ENCODE measurements at regions not wholly inside any gene's neighbourhood (a gene's known extent, or its start where the extent isn't known, plus 50 kb on each side); places are given as distances from the start of the nearest gene placed in this dataset.
"Not testable (repeated sequence)": the region's sequence is repeated elsewhere in the genome, so short reads cannot be mapped to it uniquely, and the experiment has no call there.

DNA sequence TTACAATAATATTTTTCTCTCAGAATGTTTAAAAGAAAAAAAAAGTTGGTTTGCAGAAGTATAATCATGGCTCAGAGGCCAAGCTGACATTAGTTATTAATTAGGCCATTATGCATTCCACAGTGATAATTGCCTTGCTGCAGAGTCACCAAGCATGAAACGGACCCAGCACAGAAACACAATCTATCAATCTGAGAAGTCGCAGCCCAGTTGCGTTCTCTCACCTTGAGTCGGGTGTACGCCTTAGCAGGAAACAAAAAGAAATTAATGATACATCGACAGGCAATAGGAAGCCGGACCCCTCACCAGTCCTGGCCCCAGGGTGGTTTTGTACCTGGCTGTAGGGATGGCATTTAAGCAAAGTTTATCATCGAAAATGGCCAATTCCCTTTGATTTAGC, 129.7 kb downstream of the PHETA1 start:
- H3K4me3 Mint-ChIP-seq (ENCODE audit: low read depth): no peak overlapping the region
- intact Hi-C loops (cut with micrococcal nuclease): no loop called here
- H3K27me3 Mint-ChIP-seq (ENCODE audit: low read depth): peaks cover 1% of the 10 kb centered on the region
- H3K9me3 Mint-ChIP-seq: no peaks in the 10 kb centered on the region
- H3K4me1 Mint-ChIP-seq (ENCODE audit: low read depth): no peaks in the 10 kb centered on the region
- no peak for DNase-seq (ENCODE audit: low spot score)
- no peak overlapping the region for H3K27ac Mint-ChIP-seq
- H3K36me3 Mint-ChIP-seq (ENCODE audit: low read depth): no peaks in the 10 kb centered on the region

DNA sequence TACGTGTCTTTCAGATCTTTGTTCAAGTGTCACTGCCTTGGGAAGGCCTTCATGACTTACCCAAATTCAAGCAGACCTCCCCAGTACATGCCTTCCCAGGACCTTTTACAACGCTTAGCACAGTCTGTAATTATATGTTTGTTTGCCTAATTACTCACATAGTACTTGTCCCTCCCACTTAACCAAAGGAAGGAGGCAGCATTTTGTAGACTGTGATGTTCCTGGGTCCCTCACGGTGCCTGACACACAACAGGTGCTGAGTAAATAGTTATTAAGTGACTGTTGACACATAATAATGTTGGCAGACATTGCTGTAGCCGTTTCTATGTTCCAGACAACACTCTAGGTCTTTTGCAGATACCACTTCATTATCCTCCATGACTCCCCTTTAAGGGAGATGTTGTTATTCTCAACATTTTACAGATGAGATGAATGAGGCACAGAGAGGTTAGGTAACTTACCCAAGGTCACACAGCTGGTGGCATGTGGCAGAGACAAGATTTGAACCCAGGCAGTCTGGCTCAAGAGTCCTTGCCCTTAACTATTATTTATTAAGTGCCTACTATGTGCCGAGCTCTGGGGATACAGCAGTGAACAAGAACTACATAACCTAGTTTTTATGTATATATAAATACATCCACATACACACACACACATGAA, 130.7 kb downstream of the PHETA1 start:
- Mint-ChIP-seq H3K27ac (no peak overlapping the region), H3K27me3 (ENCODE audit: low read depth) (peaks cover 1% of the 10 kb centered on the region), H3K4me1 (ENCODE audit: low read depth) (no peaks in the 10 kb centered on the region), H3K4me3 (ENCODE audit: low read depth) (no peak overlapping the region), H3K9me3 (no peaks in the 10 kb centered on the region), H3K36me3 (ENCODE audit: low read depth) (no peaks in the 10 kb centered on the region)
- intact Hi-C loops (cut with micrococcal nuclease): no loop called here
- DNase-seq (ENCODE audit: low spot score): no peak

DNA sequence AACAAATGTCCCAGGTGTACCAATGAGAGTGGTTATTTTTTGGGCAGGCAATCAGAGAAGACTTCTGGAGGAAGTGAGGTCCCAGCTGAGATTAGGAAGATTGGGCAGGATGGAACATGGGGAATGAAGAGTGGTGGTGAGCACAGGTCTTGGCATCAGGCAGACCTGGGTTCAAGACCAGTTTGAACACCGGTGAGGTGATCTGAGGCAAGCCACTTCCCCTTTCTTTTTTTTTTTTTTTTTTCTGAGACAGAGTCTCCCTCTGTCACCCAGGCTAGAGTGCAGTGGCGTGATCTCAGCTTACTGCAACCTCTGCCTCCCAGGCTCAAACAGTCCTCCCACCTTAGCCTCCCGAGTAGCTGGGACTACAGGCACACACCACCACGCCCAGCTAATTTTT, 134.4 kb downstream of the PHETA1 start:
- DNase-seq (ENCODE audit: low spot score); H3K4me1 Mint-ChIP-seq (ENCODE audit: low read depth); H3K27ac Mint-ChIP-seq; H3K36me3 Mint-ChIP-seq (ENCODE audit: low read depth); H3K4me3 Mint-ChIP-seq (ENCODE audit: low read depth); intact Hi-C loops (cut with micrococcal nuclease); H3K9me3 Mint-ChIP-seq; H3K27me3 Mint-ChIP-seq (ENCODE audit: low read depth): not testable (repeated sequence)

DNA sequence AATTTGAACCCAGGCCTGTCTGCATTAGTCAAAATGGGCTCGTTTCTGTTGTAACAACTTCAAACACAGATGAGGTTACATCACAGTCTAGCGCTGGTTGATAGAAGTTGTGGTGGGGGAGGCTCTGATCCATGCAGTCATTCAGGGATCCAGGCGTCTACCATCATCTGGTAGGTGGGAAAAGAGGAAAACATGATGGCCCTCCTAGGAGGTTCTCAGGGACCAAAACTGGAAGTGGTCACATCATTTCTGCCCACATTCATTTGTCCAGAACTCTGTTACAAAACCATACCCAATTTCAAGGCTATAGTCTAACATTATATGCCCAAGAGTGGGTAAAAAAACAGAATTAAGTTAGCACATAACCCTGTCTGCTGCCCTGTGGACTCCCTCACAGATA, 135.1 kb downstream of the PHETA1 start:
- Mint-ChIP-seq H3K36me3 (ENCODE audit: low read depth) (no peaks in the 10 kb centered on the region), H3K4me3 (ENCODE audit: low read depth) (no peak overlapping the region), H3K4me1 (ENCODE audit: low read depth) (no peaks in the 10 kb centered on the region), H3K9me3 (no peaks in the 10 kb centered on the region), H3K27ac (no peak overlapping the region), H3K27me3 (ENCODE audit: low read depth) (no peaks in the 10 kb centered on the region)
- intact Hi-C loops (cut with micrococcal nuclease): no loop called here
- DNase-seq (ENCODE audit: low spot score): no peak

DNA sequence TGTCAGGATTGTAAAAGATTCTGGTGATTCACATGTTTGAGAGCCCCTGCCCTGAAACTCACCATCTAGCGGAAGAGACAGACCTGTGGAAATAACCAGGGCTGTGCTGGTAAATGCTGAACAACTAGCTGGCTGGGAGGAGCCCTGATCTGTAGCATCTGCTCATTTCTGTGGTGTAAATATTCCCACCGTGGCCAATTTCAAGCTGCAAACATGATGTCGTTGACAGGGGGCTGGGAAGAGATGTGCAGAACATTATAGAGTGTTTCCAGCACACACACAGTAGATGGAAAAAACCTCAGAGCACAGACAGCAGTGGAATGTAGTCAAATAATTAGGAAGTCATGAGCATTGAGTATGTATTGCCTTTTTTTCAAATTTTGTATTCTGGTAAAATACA, 138.2 kb downstream of the PHETA1 start:
- no peaks in the 10 kb centered on the region for H3K36me3 Mint-ChIP-seq (ENCODE audit: low read depth)
- intact Hi-C loops (cut with micrococcal nuclease): no loop called here
- no peak overlapping the region for H3K27ac Mint-ChIP-seq
- no peak for DNase-seq (ENCODE audit: low spot score)
- H3K9me3 Mint-ChIP-seq: no peaks in the 10 kb centered on the region
- H3K27me3 Mint-ChIP-seq (ENCODE audit: low read depth): no peaks in the 10 kb centered on the region
- no peaks in the 10 kb centered on the region for H3K4me1 Mint-ChIP-seq (ENCODE audit: low read depth)
- no peak overlapping the region for H3K4me3 Mint-ChIP-seq (ENCODE audit: low read depth)

DNA sequence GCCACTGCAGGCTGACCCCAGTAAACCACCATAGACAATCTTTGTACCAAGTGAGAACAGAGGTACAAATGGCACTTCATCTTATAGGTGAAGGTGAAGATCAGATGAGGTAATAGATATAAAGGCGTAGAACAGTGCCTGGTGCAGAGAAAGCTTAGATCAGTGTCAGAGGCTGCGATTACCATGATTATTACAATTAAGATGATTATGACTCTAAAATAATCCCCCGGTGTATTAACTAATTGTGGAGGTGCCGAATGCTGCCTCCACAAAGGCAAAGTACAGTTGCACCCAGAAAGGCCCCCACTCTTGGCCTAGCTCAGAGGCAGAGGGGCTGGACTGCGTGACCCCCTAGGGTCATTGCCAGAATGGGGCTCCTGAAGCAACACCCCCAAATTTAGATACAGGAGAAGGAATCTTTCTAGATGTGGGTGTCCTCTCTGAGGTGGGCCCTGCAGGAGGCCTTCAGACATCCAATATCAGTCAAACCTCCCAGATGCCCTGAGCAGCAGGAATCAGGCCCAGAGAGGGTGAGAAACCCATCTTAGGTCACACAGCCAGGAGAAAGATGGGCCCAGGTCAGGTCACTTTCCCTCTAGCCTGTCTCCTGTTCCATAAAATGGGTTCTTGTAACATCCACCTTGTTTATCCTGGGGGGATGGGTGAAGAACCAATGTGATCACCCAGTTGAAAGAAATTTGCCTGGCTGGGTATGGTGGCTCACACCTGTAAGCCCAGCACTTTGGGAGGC, 139.8 kb downstream of the PHETA1 start:
- Mint-ChIP-seq H3K27me3 (ENCODE audit: low read depth) (no peaks in the 10 kb centered on the region), H3K27ac (no peak overlapping the region), H3K9me3 (no peaks in the 10 kb centered on the region), H3K4me1 (ENCODE audit: low read depth) (no peaks in the 10 kb centered on the region), H3K36me3 (ENCODE audit: low read depth) (no peaks in the 10 kb centered on the region), H3K4me3 (ENCODE audit: low read depth) (no peak overlapping the region)
- DNase-seq (ENCODE audit: low spot score): no peak
- intact Hi-C loops (cut with micrococcal nuclease): no loop called here

DNA sequence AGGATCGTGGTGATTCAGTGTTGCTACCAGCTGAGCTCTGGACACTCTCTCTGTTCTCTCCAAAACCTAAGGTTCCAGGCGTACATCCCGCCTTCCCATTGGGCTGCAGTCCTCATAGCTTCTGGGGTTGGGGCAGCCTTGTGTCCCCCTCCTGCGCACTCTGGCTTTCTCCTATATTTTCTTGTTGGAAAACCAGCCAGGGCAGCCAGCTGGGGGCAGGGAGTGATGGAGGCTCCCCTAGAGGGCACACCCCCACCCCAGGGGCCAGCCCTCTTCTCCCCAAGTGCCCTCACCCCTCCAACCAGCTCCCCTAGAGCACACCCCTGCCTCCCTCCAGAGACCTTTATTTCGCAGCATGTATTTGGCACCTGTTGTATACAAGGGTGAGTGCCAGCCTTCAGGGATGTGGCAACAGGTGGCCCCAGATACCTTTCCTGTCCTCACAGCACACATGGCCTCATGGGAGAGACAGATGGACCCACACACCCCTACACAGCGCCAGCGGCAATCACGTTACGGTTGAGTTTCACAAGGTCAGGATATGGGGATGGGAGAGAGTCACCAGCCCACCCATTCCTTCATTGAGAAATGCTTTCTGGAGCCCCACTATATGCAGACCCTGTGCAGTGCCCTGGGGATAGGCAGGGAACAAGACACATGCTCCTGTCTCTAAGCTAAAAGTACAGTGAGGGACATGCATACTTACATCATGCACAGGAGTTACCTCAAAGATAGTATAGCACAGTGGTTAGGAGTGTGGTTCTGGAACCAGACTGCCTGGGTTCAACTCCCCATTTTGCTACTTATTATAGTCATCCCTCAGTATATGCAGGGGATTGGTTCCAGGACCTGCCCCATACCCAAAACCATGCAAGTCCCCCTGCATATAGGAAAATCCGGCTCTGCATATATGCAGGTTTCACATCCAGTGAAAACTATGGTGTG, 141.1 kb downstream of the PHETA1 start:
- intact Hi-C loops (cut with micrococcal nuclease): no loop called here
- no peak overlapping the region for H3K27ac Mint-ChIP-seq
- no peaks in the 10 kb centered on the region for H3K4me1 Mint-ChIP-seq (ENCODE audit: low read depth)
- H3K9me3 Mint-ChIP-seq: no peaks in the 10 kb centered on the region
- H3K27me3 Mint-ChIP-seq (ENCODE audit: low read depth): no peaks in the 10 kb centered on the region
- no peak overlapping the region for H3K4me3 Mint-ChIP-seq (ENCODE audit: low read depth)
- DNase-seq (ENCODE audit: low spot score): no peak
- H3K36me3 Mint-ChIP-seq (ENCODE audit: low read depth): no peaks in the 10 kb centered on the region

DNA sequence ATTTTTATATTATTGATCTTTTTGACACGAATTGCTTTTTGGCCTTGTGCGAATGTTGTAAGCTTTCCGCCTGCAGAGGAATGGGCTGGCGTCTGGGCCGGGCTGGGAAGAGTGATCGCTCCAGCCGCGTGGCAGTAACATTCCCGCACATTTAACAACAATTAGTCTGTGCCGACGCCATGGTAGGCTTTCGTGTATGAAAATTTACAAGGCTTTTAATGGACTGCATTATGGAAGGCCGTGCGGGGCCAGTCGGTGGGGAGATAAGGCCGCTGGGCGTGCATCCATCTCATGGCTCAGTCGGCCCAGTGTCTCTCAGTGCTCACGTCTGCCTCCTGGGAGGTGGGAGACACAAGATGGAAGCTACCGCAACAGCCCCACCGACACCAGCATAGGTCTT, 142.2 kb downstream of the PHETA1 start:
- no peak for DNase-seq (ENCODE audit: low spot score)
- Mint-ChIP-seq H3K36me3 (ENCODE audit: low read depth) (no peaks in the 10 kb centered on the region), H3K9me3 (no peaks in the 10 kb centered on the region), H3K4me1 (ENCODE audit: low read depth) (no peaks in the 10 kb centered on the region), H3K27me3 (ENCODE audit: low read depth) (no peaks in the 10 kb centered on the region), H3K4me3 (ENCODE audit: low read depth) (no peak overlapping the region), H3K27ac (no peak overlapping the region)
- intact Hi-C loops (cut with micrococcal nuclease): no loop called here

DNA sequence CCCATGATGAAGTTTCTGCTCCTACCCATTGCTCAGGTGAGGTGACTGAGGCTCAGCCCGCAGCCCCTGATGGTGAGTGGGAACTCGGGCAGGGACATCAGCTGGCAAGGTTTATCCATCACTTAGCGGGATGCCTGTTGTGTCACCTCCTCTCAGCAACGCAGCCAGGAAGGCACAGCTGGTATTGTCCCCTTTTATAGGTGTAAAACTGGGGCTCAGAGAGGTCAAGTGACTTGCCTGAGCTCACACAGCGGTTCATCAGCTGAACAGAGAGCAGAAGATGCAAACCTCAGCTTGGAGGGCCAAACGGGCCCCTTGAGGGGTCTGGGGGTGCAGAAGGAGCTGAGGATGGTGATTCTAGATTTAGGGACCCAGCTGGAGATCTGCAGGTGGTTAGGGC, 143.6 kb downstream of the PHETA1 start:
- intact Hi-C loops (cut with micrococcal nuclease): no loop called here
- no peaks in the 10 kb centered on the region for H3K36me3 Mint-ChIP-seq (ENCODE audit: low read depth)
- H3K4me3 Mint-ChIP-seq (ENCODE audit: low read depth): no peak overlapping the region
- H3K27me3 Mint-ChIP-seq (ENCODE audit: low read depth): no peaks in the 10 kb centered on the region
- no peak for DNase-seq (ENCODE audit: low spot score)
- H3K9me3 Mint-ChIP-seq: no peaks in the 10 kb centered on the region
- H3K27ac Mint-ChIP-seq: no peak overlapping the region
- H3K4me1 Mint-ChIP-seq (ENCODE audit: low read depth): no peaks in the 10 kb centered on the region

DNA sequence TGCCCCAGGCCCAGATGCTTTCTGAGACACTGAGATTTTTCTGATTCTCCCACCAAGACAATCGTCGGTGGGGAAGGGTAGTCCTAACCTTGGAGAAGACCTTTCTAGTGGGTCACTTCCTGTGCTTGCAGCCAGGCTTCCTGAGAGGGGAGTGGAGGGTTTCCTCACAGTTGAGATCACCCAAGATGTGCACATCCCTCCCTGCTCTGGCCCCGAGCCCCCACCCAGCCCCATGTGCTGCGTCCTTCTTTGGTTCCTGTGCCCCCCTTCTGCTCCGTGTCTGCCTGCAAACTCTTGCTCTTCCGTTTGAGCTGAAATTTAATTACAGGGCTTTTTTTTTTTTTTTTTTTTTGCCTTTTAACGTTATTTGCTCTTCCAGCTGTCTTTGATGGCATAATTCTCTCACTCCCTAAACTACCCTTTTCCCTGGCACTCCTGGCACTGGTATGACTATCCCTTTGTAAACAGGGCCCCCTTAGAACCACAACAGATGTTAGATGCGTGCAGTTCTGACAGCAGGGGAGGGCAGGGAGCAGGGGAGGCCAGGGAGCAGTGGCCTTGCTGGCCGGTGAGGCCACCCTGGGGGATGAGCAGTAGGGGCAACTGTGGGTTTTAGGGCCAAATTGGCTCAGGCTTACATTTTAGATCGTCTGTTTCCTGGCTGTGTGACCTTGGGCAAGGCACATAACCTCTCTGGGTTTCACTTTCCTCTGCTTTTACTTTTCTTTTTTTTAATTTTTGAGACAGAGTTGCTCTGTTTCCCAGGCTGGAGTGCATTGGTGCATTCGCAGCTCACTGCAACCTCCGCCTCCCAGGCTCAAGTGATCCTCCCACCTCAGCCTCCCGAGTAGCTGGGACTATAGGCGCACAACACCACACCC, 144.5 kb downstream of the PHETA1 start:
- no peak overlapping the region for H3K27ac Mint-ChIP-seq
- H3K4me1 Mint-ChIP-seq (ENCODE audit: low read depth): no peaks in the 10 kb centered on the region
- no peak overlapping the region for H3K4me3 Mint-ChIP-seq (ENCODE audit: low read depth)
- no peaks in the 10 kb centered on the region for H3K9me3 Mint-ChIP-seq
- H3K27me3 Mint-ChIP-seq (ENCODE audit: low read depth): no peaks in the 10 kb centered on the region
- intact Hi-C loops (cut with micrococcal nuclease): no loop called here
- no peaks in the 10 kb centered on the region for H3K36me3 Mint-ChIP-seq (ENCODE audit: low read depth)
- DNase-seq (ENCODE audit: low spot score): no peak

DNA sequence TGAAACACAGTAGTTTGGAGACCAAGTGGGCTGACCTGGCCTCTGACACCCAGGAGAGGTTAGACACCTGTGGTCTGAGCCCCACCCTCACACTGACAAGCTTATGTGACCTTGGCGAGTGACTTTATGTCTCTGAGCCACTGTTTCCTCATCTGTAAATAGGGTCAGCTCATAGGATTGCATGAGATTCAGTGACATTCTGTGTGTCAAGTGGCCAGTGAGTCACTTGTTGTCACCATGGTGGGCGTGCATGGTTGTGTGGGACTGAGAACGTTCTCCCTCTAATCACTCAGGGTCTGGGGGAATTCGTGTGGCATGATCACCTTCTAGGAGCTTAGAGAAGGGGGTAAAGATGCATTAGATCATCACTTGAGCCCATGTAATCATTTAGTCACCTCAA, 146.4 kb downstream of the PHETA1 start:
- H3K4me1 Mint-ChIP-seq (ENCODE audit: low read depth): no peaks in the 10 kb centered on the region
- no peaks in the 10 kb centered on the region for H3K36me3 Mint-ChIP-seq (ENCODE audit: low read depth)
- no peak for DNase-seq (ENCODE audit: low spot score)
- no peak overlapping the region for H3K4me3 Mint-ChIP-seq (ENCODE audit: low read depth)
- no peak overlapping the region for H3K27ac Mint-ChIP-seq
- intact Hi-C loops (cut with micrococcal nuclease): no loop called here
- H3K9me3 Mint-ChIP-seq: no peaks in the 10 kb centered on the region
- H3K27me3 Mint-ChIP-seq (ENCODE audit: low read depth): no peaks in the 10 kb centered on the region

DNA sequence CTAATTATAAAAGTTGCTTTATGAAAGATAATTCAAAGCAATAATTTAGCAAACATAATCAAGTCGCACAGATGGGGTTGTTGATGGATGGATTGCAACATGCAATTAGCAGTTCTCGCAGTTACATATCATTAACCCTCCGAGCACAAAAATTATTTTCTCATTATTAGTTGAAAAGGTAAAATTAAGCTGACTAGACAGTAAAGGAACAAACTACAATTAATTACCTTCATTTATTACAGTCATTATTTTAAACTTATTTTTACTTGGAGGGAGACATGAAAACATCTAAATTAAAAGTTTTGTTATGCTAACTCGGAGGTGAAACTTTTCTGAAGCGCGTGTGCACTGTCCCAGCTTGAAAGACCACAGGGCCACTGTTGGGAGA, 146.9 kb downstream of the PHETA1 start:
- H3K27ac Mint-ChIP-seq: no peak overlapping the region
- no peaks in the 10 kb centered on the region for H3K4me1 Mint-ChIP-seq (ENCODE audit: low read depth)
- H3K27me3 Mint-ChIP-seq (ENCODE audit: low read depth): no peaks in the 10 kb centered on the region
- no peaks in the 10 kb centered on the region for H3K9me3 Mint-ChIP-seq
- DNase-seq (ENCODE audit: low spot score): no peak
- no peaks in the 10 kb centered on the region for H3K36me3 Mint-ChIP-seq (ENCODE audit: low read depth)
- no peak overlapping the region for H3K4me3 Mint-ChIP-seq (ENCODE audit: low read depth)
- intact Hi-C loops (cut with micrococcal nuclease): no loop called here
